B cell (primary cell): ENCODE measurements at regions not wholly inside any gene's neighbourhood (a gene's known extent, or its start where the extent isn't known, plus 50 kb on each side); places are given as distances from the start of the nearest gene placed in this dataset.

Source experiments
- ATAC-seq: fragments of 200-7000 bp; cut with Tn5 transposase; one replicate; pipeline ENCODE4 v1.10.0; 2021; ENCODE audit warnings: low read depth, mild to moderate bottlenecking, moderate number of reproducible peaks, moderate library complexity
- CTCF ChIA-PET: fragments of 350-600 bp; sonication (Branson Sonifier 250); formaldehyde crosslinking; loops from one replicate; lab custom pipeline; 2021; ENCODE audit warnings: antibody characterized with exemption, inconsistent platforms; lab: Charles Lee
- POLR2A ChIA-PET: fragments of 350-600 bp; sonication (Branson Sonifier 250); formaldehyde crosslinking; loops from one replicate; lab custom pipeline; 2021; ENCODE audit warnings: antibody characterized with exemption; lab: Charles Lee
- DNase-seq: peaks from one replicate; pipeline ENCODE4 v3.0.0; 2013
- H2AFZ ChIP-seq: 2 replicates; pipeline ENCODE4 v1.6.1; 2012; ENCODE audit warnings: mild to moderate bottlenecking, low read depth, low read length; ENCODE audit not compliant: insufficient read depth, poor library complexity, severe bottlenecking
- H3K27ac ChIP-seq, 2 donors: 1 replicate in 1 of 2; 2 replicates in 1 of 2; pipeline ENCODE4 v1.5.1; 2012 to 2013; ENCODE audit warnings: low read length in 2 of 2, mild to moderate bottlenecking in 2 of 2, moderate library complexity in 1 of 2
- H3K27me3 ChIP-seq, 4 experiments: fragments of 200-600 bp in 1 of 4; sonication (generic) in 1 of 4; replicated peaks in 1 of 4; 1 replicate in 2 of 4; 2 replicates in 2 of 4; pipeline versions ENCODE4 v1.6.1 to v1.7.0; 2013 to 2016; ENCODE audit warnings: low read length in 3 of 4, mild to moderate bottlenecking in 2 of 4, mixed read lengths in 1 of 4, moderate library complexity in 1 of 4; ENCODE audit not compliant: insufficient read depth in 4 of 4, control insufficient read depth in 3 of 4; ENCODE audit errors: control extremely low read depth in 1 of 4
- H3K36me3 ChIP-seq, 2 experiments: replicated peaks in 1 of 2; 1 replicate in 1 of 2; 2 replicates in 1 of 2; pipeline versions ENCODE4 v1.6.1 to v1.7.1; 2013; ENCODE audit warnings: low read length in 1 of 2; ENCODE audit not compliant: insufficient read depth in 2 of 2, control insufficient read depth in 1 of 2; ENCODE audit errors: control extremely low read depth in 1 of 2, extremely low read depth in 1 of 2
- H3K4me1 ChIP-seq, 2 donors: fragments of 200-600 bp in 1 of 2; sonication (generic) in 1 of 2; 1 replicate in 1 of 2; 2 replicates in 1 of 2; pipeline versions ENCODE4 v1.5.1 to v1.6.1; 2013 to 2017; ENCODE audit warnings: low read length in 2 of 2; ENCODE audit not compliant: control insufficient read depth in 2 of 2, insufficient read depth in 2 of 2
- H3K4me2 ChIP-seq: replicated peaks from 2 replicates; pipeline ENCODE3; 2012; ENCODE audit warnings: mild to moderate bottlenecking, low read depth, low read length; ENCODE audit not compliant: poor library complexity, severe bottlenecking
- H3K4me3 ChIP-seq, 5 experiments: fragments of 200-600 bp in 1 of 5; sonication (generic) in 1 of 5; 1 replicate in 3 of 5; 2 replicates in 2 of 5; pipeline versions ENCODE4 v1.5.1 to v1.7.0; 2011 to 2016; ENCODE audit warnings: low read length in 4 of 5, mild to moderate bottlenecking in 4 of 5, low read depth in 2 of 5, control low read depth in 1 of 5, moderate library complexity in 1 of 5; ENCODE audit not compliant: insufficient read depth in 1 of 5; ENCODE audit errors: control extremely low read depth in 1 of 5, extremely low read depth in 1 of 5
- H3K79me2 ChIP-seq: fragments of 200-600 bp; sonication (generic); one replicate; pipeline ENCODE4 v1.6.0; 2016; ENCODE audit warnings: low read length; ENCODE audit not compliant: control insufficient read depth, insufficient read depth
- H3K9ac ChIP-seq: fragments of 200-600 bp; sonication (generic); 2 replicates; pipeline ENCODE4 v1.6.1; 2017; ENCODE audit warnings: mild to moderate bottlenecking, low read length, moderate library complexity
- H3K9me3 ChIP-seq, 3 donors: one replicate each; pipeline versions ENCODE4 v1.6.1 to v1.7.1; 2013; ENCODE audit warnings: low read length in 2 of 3; ENCODE audit not compliant: control insufficient read depth in 2 of 3, insufficient read depth in 1 of 3; ENCODE audit errors: control extremely low read depth in 1 of 3
- H4K20me1 ChIP-seq: 2 replicates; pipeline ENCODE4 v1.6.0; 2012; ENCODE audit warnings: mild to moderate bottlenecking, low read length; ENCODE audit not compliant: insufficient read depth, control insufficient read depth, poor library complexity, severe bottlenecking
- H3K27ac Mint-ChIP-seq: one replicate; pipeline ENCODE4 v1.8.0; 2021; ENCODE audit warnings: mixed read lengths
- H3K27me3 Mint-ChIP-seq: one replicate; pipeline ENCODE4 v1.8.0; 2021; ENCODE audit warnings: mixed read lengths
- H3K4me1 Mint-ChIP-seq: one replicate; pipeline ENCODE4 v1.8.0; 2021; ENCODE audit warnings: mixed read lengths
- H3K4me3 Mint-ChIP-seq: one replicate; pipeline ENCODE4 v1.8.0; 2021; ENCODE audit warnings: mixed read lengths
- H3K9me3 Mint-ChIP-seq: one replicate; pipeline ENCODE4 v1.8.0; 2022; ENCODE audit warnings: mixed read lengths; ENCODE audit not compliant: insufficient read depth
- EZH2 ChIP-seq: IDR thresholded peaks from 2 replicates; pipeline ENCODE4 v1.6.1; 2012; ENCODE audit warnings: borderline replicate concordance, low read depth, mild to moderate bottlenecking, moderate library complexity, low read length; ENCODE audit not compliant: insufficient read depth, poor library complexity, severe bottlenecking
- WGBS: methylation state at CpG from one replicate; pipeline ENCODE4 v1.1.5; 2013; ENCODE audit warnings: missing lambda C conversion rate; ENCODE audit not compliant: insufficient coverage; 5-methylcytosine and 5-hydroxymethylcytosine counted together
- intact Hi-C: fragments of 100-400 bp; cut with micrococcal nuclease; formaldehyde crosslinking; loops from one replicate; pipeline ENCODE4 v1.10.0; 2022
- TF ChIP-seq, protein P1 (sequence below): fragments of 200-600 bp; IDR thresholded peaks from one replicate; pipeline ENCODE4 v1.8.0; 2022; ENCODE audit warnings: antibody characterized with exemption, mild to moderate bottlenecking

DNA sequence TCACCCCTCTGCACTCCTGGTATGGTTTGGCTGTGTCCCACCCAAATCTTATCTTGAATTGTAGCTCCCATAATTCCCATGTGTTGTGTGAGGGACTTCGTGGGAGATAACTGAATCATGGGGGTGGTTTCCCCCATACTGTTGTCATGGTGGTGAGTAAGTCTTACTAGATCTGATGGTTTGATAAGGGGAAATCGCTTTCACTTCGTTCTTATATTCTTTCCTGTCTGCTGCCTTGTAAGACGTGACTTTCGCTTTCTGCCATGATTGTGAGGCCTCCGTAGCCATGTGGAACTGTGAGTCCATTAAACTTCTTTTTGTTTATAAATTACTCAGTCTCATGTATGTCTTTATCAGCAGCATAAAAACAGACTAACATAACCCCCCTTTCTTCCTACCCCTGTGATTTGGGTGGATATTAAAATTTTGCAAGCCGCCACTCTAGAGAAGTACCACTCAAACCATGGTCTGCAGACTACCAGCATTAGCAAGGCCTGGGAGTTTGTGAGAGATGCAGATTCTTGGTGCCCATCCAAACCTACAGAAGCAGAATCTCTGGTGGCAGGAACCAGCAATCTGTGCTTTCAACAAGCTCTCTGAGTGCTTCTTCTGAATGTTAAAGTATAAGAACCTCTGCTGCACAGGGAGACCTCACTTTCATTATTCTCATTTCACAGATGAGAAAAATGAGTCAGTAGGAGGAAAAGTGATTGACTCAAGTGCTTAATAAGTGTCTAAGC is 999.5 kb upstream of the EEF2KMT start:
- H3K9me3 ChIP-seq, result peaks cover 0 to 12% (median 0%) of the 10 kb centered on the region in 3 donors
- no peaks in the 10 kb centered on the region for H3K27me3 Mint-ChIP-seq
- no peak overlapping the region for H2AFZ ChIP-seq
- intact Hi-C loops, result no loop called here
- POLR2A ChIA-PET, result no interaction called here
- H3K9me3 Mint-ChIP-seq, result no peaks in the 10 kb centered on the region
- H3K4me3 ChIP-seq, result no peak overlapping the region
- no peak overlapping the region for H3K4me2 ChIP-seq
- WGBS, result no CpG with 5 or more reads among the region's 7 CpGs
- H3K4me3 Mint-ChIP-seq, result no peak overlapping the region
- no peaks in the 10 kb centered on the region for H3K36me3 ChIP-seq
- H3K27ac ChIP-seq, result no peak overlapping the region
- H3K27me3 ChIP-seq, result no peaks in the 10 kb centered on the region
- ATAC-seq, result no peak
- no peaks in the 10 kb centered on the region for H3K4me1 ChIP-seq
- no peak overlapping the region for H3K9ac ChIP-seq
- no peaks in the 10 kb centered on the region for H3K4me1 Mint-ChIP-seq
- DNase-seq, result no peak
- no peaks in the 10 kb centered on the region for H3K79me2 ChIP-seq
- CTCF ChIA-PET, result no interaction called here
- H3K27ac Mint-ChIP-seq, result no peak overlapping the region
- TF ChIP-seq, protein P1, sequence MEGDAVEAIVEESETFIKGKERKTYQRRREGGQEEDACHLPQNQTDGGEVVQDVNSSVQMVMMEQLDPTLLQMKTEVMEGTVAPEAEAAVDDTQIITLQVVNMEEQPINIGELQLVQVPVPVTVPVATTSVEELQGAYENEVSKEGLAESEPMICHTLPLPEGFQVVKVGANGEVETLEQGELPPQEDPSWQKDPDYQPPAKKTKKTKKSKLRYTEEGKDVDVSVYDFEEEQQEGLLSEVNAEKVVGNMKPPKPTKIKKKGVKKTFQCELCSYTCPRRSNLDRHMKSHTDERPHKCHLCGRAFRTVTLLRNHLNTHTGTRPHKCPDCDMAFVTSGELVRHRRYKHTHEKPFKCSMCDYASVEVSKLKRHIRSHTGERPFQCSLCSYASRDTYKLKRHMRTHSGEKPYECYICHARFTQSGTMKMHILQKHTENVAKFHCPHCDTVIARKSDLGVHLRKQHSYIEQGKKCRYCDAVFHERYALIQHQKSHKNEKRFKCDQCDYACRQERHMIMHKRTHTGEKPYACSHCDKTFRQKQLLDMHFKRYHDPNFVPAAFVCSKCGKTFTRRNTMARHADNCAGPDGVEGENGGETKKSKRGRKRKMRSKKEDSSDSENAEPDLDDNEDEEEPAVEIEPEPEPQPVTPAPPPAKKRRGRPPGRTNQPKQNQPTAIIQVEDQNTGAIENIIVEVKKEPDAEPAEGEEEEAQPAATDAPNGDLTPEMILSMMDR, result no peak
- no peak for TF ChIP-seq EZH2
- H4K20me1 ChIP-seq, result no peaks in the 10 kb centered on the region

DNA sequence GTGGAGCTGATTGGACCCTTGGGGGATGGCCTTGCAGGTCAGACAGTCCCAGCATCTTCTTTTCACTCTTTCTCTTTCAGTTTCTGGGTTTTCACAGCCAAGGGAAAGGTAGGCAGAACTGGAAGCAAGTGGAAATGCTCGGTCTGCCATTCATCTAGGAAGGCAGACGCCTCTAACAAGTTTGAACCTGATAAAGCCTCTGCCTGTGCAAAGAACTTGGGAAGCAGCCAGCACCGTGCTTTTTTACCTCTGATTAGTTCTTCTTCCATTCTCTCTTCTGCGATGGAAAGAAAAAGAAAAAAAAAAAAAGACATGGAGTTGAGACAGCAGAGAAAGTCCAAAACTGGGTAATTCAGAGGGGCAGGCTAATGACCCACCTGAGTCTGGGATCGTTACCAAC is 997.8 kb upstream of the EEF2KMT start:
- Histone ChIP-seq H3K27ac (no peak overlapping the region), H3K4me3 (no peak overlapping the region), H3K9ac (no peak overlapping the region), H3K27me3 (no peaks in the 10 kb centered on the region), H2AFZ (no peak overlapping the region), H3K36me3 (no peaks in the 10 kb centered on the region), H3K4me1 (no peaks in the 10 kb centered on the region), H3K79me2 (no peaks in the 10 kb centered on the region), H3K4me2 (no peak overlapping the region), H3K9me3 (peaks cover 0 to 9% (median 0%) of the 10 kb centered on the region in 3 donors), H4K20me1 (no peaks in the 10 kb centered on the region)
- TF ChIP-seq EZH2, result no peak
- TF ChIP-seq, protein P1, result no peak
- H3K4me1 Mint-ChIP-seq, result no peaks in the 10 kb centered on the region
- H3K4me3 Mint-ChIP-seq, result no peak overlapping the region
- POLR2A ChIA-PET, result no interaction called here
- peaks cover 6% of the 10 kb centered on the region for H3K9me3 Mint-ChIP-seq
- CTCF ChIA-PET, result no interaction called here
- WGBS, result 49% methylated on average over 3 of the region's 5 CpGs
- no peaks in the 10 kb centered on the region for H3K27me3 Mint-ChIP-seq
- H3K27ac Mint-ChIP-seq, result no peak overlapping the region
- intact Hi-C loops, result no loop called here
- ATAC-seq (no peak), DNase-seq (no peak)
